H9 (cell line): ENCODE measurements at regions not wholly inside any gene's neighbourhood (a gene's known extent, or its start where the extent isn't known, plus 50 kb on each side); places are given as distances from the start of the nearest gene placed in this dataset.

Source experiments
- DNase-seq: peaks from one replicate; pipeline ENCODE4 v3.0.0-alpha.2; 2017
- H2AFZ ChIP-seq: one replicate; pipeline ENCODE4 v1.6.1; 2013; ENCODE audit warnings: mild to moderate bottlenecking, low read length, control low read depth, moderate library complexity
- H2AK5ac ChIP-seq: 2 replicates; pipeline ENCODE4 v1.6.1; 2013; ENCODE audit warnings: low read length, control low read depth, mixed read lengths; ENCODE audit not compliant: insufficient read length
- H2BK120ac ChIP-seq: one replicate; pipeline ENCODE4 v1.6.1; 2013; ENCODE audit warnings: low read depth, mild to moderate bottlenecking, low read length, control low read depth, inconsistent platforms; ENCODE audit not compliant: poor library complexity, severe bottlenecking
- H2BK12ac ChIP-seq: 2 replicates; pipeline ENCODE4 v1.6.1; 2013; ENCODE audit warnings: low read length, control low read depth, mixed read lengths, low read depth; ENCODE audit not compliant: insufficient read length
- H2BK15ac ChIP-seq: 2 replicates; pipeline ENCODE4 v1.6.1; 2013; ENCODE audit warnings: low read depth, low read length, control low read depth
- H2BK20ac ChIP-seq: one replicate; pipeline ENCODE4 v1.6.1; 2013; ENCODE audit warnings: low read depth, mild to moderate bottlenecking, low read length, control low read depth, inconsistent platforms; ENCODE audit not compliant: poor library complexity, severe bottlenecking
- H2BK5ac ChIP-seq: 2 replicates; pipeline ENCODE4 v1.6.1; 2013; ENCODE audit warnings: low read length, control low read depth, mixed read lengths; ENCODE audit not compliant: insufficient read length
- H3K14ac ChIP-seq: 2 replicates; pipeline ENCODE4 v1.6.1; 2013; ENCODE audit warnings: low read length, control low read depth; ENCODE audit not compliant: insufficient read depth
- H3K18ac ChIP-seq: 2 replicates; pipeline ENCODE4 v1.6.1; 2013; ENCODE audit warnings: low read depth, mild to moderate bottlenecking, mixed read lengths, low read length, control low read depth; ENCODE audit not compliant: insufficient read length
- H3K23ac ChIP-seq: 2 replicates; pipeline ENCODE4 v1.6.1; 2013; ENCODE audit warnings: low read length, control low read depth, mixed read lengths, low read depth; ENCODE audit not compliant: insufficient read length
- H3K23me2 ChIP-seq: 2 replicates; pipeline ENCODE4 v1.6.1; 2013; ENCODE audit warnings: low read depth, mild to moderate bottlenecking, mixed read lengths, low read length, control low read depth; ENCODE audit not compliant: insufficient read length, poor library complexity, severe bottlenecking
- H3K27ac ChIP-seq: 2 replicates; pipeline ENCODE4 v1.5.1; 2013; ENCODE audit warnings: low read length, control low read depth, mixed read lengths, low read depth; ENCODE audit not compliant: insufficient read length
- H3K27me3 ChIP-seq: 2 replicates; pipeline ENCODE4 v1.6.1; 2013; ENCODE audit warnings: low read length, control low read depth, inconsistent platforms; ENCODE audit not compliant: insufficient read depth
- H3K4ac ChIP-seq: 2 replicates; pipeline ENCODE4 v1.6.1; 2013; ENCODE audit warnings: low read depth, mild to moderate bottlenecking, control low read depth, inconsistent platforms, low read length, moderate library complexity
- H3K4me1 ChIP-seq: 2 replicates; pipeline ENCODE4 v1.6.1; 2013; ENCODE audit warnings: low read length, control low read depth, inconsistent platforms; ENCODE audit not compliant: insufficient read depth
- H3K4me2 ChIP-seq: 2 replicates; pipeline ENCODE4 v1.6.1; 2013; ENCODE audit warnings: low read length, control low read depth, mixed read lengths; ENCODE audit not compliant: insufficient read length, insufficient read depth
- H3K56ac ChIP-seq: 2 replicates; pipeline ENCODE4 v1.6.1; 2013; ENCODE audit warnings: low read depth, mild to moderate bottlenecking, mixed read lengths, low read length, control low read depth; ENCODE audit not compliant: insufficient read length
- H3K79me1 ChIP-seq: 2 replicates; pipeline ENCODE4 v1.6.1; 2013; ENCODE audit warnings: low read depth, mild to moderate bottlenecking, moderate library complexity, low read length, control low read depth, inconsistent platforms; ENCODE audit not compliant: insufficient read depth, poor library complexity, severe bottlenecking
- H3K79me2 ChIP-seq: 2 replicates; pipeline ENCODE4 v1.6.1; 2013; ENCODE audit warnings: low read length, control low read depth, inconsistent platforms; ENCODE audit not compliant: insufficient read depth
- H3K9ac ChIP-seq: 2 replicates; pipeline ENCODE4 v1.6.1; 2013; ENCODE audit warnings: low read length, control low read depth, mixed read lengths; ENCODE audit not compliant: insufficient read length; ENCODE audit errors: extremely low read depth
- H3K9me3 ChIP-seq: one replicate; pipeline ENCODE4 v1.6.1; 2013; ENCODE audit warnings: low read depth, low read length, inconsistent platforms; ENCODE audit not compliant: control insufficient read depth
- H3T11ph ChIP-seq: one replicate; pipeline ENCODE4 v1.6.1; 2013; ENCODE audit warnings: mild to moderate bottlenecking, low read length, control low read depth, inconsistent platforms
- H4K20me1 ChIP-seq: one replicate; pipeline ENCODE4 v1.6.1; 2013; ENCODE audit not compliant: control insufficient read depth, insufficient read length, insufficient read depth
- H4K5ac ChIP-seq: 2 replicates; pipeline ENCODE4 v1.6.1; 2013; ENCODE audit warnings: low read depth, mild to moderate bottlenecking, mixed read lengths, low read length, control low read depth; ENCODE audit not compliant: insufficient read length
- H4K8ac ChIP-seq: replicated peaks from 2 replicates; pipeline ENCODE4 v1.6.1; 2013; ENCODE audit warnings: low read length, control low read depth, mixed read lengths, low read depth; ENCODE audit not compliant: insufficient read length
- H4K91ac ChIP-seq: 2 replicates; pipeline ENCODE4 v1.6.1; 2013; ENCODE audit warnings: low read depth, mild to moderate bottlenecking, moderate library complexity, mixed read lengths, low read length, control low read depth; ENCODE audit not compliant: insufficient read length
- H3K27ac Mint-ChIP-seq, 3 experiments: 2 replicates in 2 of 3; 3 replicates in 1 of 3; pipeline ENCODE4 v1.8.0; 2020 to 2021; ENCODE audit warnings: mixed read lengths in 3 of 3, mild to moderate bottlenecking in 1 of 3, moderate library complexity in 1 of 3
- H3K27me3 Mint-ChIP-seq: 2 replicates; pipeline ENCODE4 v1.8.0; 2021; ENCODE audit warnings: low read depth, mild to moderate bottlenecking, moderate library complexity, mixed read lengths
- H3K36me3 Mint-ChIP-seq, 3 experiments: 2 replicates in 2 of 3; 3 replicates in 1 of 3; pipeline ENCODE4 v1.8.0; 2020 to 2021; ENCODE audit warnings: low read depth in 3 of 3, mixed read lengths in 3 of 3; ENCODE audit not compliant: insufficient read depth in 1 of 3
- H3K4me1 Mint-ChIP-seq, 2 experiments: 2 replicates each; pipeline ENCODE4 v1.8.0; 2020; ENCODE audit warnings: mixed read lengths in 2 of 2
- H3K4me3 Mint-ChIP-seq, 2 experiments: 2 replicates in 1 of 2; 3 replicates in 1 of 2; pipeline ENCODE4 v1.8.0; 2020 to 2021; ENCODE audit warnings: mild to moderate bottlenecking in 2 of 2, mixed read lengths in 2 of 2, moderate library complexity in 1 of 2
- H3K9me3 Mint-ChIP-seq, 2 experiments: 2 replicates in 1 of 2; 3 replicates in 1 of 2; pipeline ENCODE4 v1.8.0; 2020; ENCODE audit warnings: mild to moderate bottlenecking in 2 of 2, mixed read lengths in 2 of 2, moderate library complexity in 1 of 2
- CTCF ChIP-seq: fragments of 200-600 bp; sonication (generic); conservative IDR thresholded peaks from 3 replicates; pipeline ENCODE4 v1.8.0; 2021; ENCODE audit warnings: antibody characterized with exemption, mild to moderate bottlenecking
- WGBS: extraction: QIAGEN DNeasy Blood & Tissue Kit; methylation state at CpG from one replicate; pipeline ENCODE4 v1.1.7; 2013; ENCODE audit warnings: missing lambda C conversion rate, low lambda C conversion rate, mixed read lengths; ENCODE audit not compliant: insufficient read length; ENCODE audit errors: extremely low coverage; 5-methylcytosine and 5-hydroxymethylcytosine counted together

- DNase-seq: no peak
- H3K4me1 Mint-ChIP-seq: peaks cover 11 to 21% of the 10 kb centered on the region in 2 experiments
- no peaks in the 10 kb centered on the region for H3K36me3 Mint-ChIP-seq
These were observed 391.2 kb downstream of the TYW1 start for GRCh38 chr7:67387851-67388250.

More at GRCh38 chr7:67387851-67388250, 391.2 kb downstream of the TYW1 start:
- Mint-ChIP-seq H3K27ac (no peak overlapping the region; a peak in 1 of 7 replicates), H3K9me3 (peaks cover 2 to 3% of the 10 kb centered on the region in 2 experiments; a peak in 3 of 5 replicates), H3K4me3 (no peak overlapping the region), H3K27me3 (no peaks in the 10 kb centered on the region)
- Histone ChIP-seq H2BK20ac (no peak overlapping the region), H2BK15ac (no peak overlapping the region), H3K23me2 (peaks cover under 1% of the 10 kb centered on the region), H4K5ac (no peak overlapping the region), H2AFZ (no peak overlapping the region), H3K56ac (no peak overlapping the region), H4K20me1 (no peaks in the 10 kb centered on the region), H2BK12ac (no peak overlapping the region), H3K4ac (no peak overlapping the region), H3T11ph (peak overlapping the region; percentile 60), H3K23ac (no peak overlapping the region), H3K27me3 (no peaks in the 10 kb centered on the region), H2BK120ac (no peak overlapping the region), H3K4me2 (no peak overlapping the region), H3K14ac (no peak overlapping the region), H3K79me1 (no peaks in the 10 kb centered on the region), H4K8ac (no peak overlapping the region), H3K79me2 (no peaks in the 10 kb centered on the region), H2BK5ac (no peak overlapping the region), H3K4me1 (no peaks in the 10 kb centered on the region; the same call in 1 of the 2 replicates), H3K9me3 (no peaks in the 10 kb centered on the region), H3K9ac (no peak overlapping the region), H4K91ac (no peak overlapping the region), H3K27ac (no peak overlapping the region), H3K18ac (no peak overlapping the region), H2AK5ac (no peak overlapping the region)
- no CpG with 5 or more reads among the region's 4 CpGs for WGBS
- TF ChIP-seq CTCF: no peak
